ENCODE measurements at regions not wholly inside any gene's neighbourhood (a gene's known extent, or its start where the extent isn't known, plus 50 kb on each side); places are given as distances from the start of the nearest gene placed in this dataset.

DNA sequence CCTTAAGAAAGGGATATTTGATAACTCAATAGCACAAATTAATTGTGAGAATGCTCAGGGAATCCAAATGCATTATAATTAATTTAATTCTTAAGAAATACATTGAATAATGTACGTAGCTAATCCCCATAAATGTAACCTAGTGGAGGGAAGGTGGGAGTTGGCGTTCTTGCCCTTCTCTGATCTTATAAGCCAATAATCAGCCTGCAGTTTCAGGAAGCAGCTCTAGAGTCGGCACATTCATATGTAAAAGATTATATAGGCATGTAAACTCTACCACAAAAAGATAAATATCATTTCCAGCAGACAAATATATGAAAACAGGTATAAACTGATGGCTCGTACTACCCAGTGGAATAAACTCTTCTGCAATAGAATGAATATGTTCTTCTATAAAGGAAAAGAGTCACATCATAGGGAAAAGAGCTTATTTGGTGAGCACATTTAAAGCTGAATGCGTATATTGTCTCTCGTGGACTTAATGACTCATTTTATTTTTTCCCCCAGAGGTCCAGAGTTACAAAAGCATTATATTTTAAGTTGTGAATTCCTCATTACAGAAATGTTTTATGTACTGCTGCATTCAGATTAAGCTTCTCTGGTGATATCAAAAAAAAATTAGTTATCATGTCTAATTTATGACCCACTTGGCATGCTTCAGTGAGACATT is 112.2 kb downstream of the TFAP2A start:
- Histone ChIP-seq H3K4me3 (no peak overlapping the region), H3K27me3 (no peaks in the 10 kb centered on the region), H3K4me1 (no peaks in the 10 kb centered on the region), H3K27ac (no peak overlapping the region), H3K9me3 (no peaks in the 10 kb centered on the region), H3K36me3 (no peaks in the 10 kb centered on the region)
- no peak for DNase-seq (ENCODE audit: low spot score)
- TF ChIP-seq, protein P1, sequence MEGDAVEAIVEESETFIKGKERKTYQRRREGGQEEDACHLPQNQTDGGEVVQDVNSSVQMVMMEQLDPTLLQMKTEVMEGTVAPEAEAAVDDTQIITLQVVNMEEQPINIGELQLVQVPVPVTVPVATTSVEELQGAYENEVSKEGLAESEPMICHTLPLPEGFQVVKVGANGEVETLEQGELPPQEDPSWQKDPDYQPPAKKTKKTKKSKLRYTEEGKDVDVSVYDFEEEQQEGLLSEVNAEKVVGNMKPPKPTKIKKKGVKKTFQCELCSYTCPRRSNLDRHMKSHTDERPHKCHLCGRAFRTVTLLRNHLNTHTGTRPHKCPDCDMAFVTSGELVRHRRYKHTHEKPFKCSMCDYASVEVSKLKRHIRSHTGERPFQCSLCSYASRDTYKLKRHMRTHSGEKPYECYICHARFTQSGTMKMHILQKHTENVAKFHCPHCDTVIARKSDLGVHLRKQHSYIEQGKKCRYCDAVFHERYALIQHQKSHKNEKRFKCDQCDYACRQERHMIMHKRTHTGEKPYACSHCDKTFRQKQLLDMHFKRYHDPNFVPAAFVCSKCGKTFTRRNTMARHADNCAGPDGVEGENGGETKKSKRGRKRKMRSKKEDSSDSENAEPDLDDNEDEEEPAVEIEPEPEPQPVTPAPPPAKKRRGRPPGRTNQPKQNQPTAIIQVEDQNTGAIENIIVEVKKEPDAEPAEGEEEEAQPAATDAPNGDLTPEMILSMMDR (IDR thresholded peaks at IDR 0.05), result no peak

DNA sequence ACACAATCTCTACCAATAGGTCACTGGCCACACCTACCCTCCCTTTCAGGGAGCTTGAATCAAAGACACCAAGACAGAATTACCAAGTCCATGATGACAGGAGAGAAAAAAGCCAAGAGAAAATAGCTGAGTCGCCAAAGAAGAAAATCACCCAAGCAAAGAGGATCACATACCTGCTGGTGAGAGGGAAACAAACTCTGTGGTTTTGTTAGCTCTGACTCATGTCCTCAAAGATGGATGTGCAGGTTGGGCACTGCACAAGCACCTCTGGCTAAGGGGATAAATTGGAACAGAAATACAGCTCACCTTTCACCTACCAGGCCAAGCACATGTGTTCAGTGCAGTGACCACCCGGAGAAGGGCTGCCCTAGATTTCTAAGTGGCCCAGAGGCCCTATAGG is 114.8 kb downstream of the TFAP2A start:
- DNase-seq (ENCODE audit: low spot score), result no peak
- Histone ChIP-seq H3K27ac (no peak overlapping the region), H3K36me3 (no peaks in the 10 kb centered on the region), H3K4me3 (no peak overlapping the region), H3K4me1 (no peaks in the 10 kb centered on the region), H3K27me3 (no peaks in the 10 kb centered on the region), H3K9me3 (no peaks in the 10 kb centered on the region)
- TF ChIP-seq, protein P1 (IDR thresholded peaks at IDR 0.05), result no peak

DNA sequence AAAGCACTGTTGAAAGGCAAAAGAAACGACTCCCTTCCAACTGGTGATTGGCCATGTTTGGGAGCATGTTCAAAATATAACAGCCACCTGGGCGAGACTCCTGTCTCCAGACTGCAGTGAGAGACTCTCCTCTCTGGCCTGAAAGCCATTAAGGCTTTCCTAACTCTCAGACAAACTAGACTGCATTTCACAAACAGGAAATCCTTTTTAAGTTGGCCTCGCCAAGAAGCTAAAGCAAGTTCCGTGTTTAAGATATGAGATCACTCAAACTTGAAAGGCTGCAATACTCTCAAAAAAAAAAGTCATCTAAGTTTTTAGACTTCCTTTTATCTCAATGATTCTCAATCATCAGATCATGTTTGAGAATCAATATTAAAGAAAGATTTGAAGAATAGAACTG is 117.0 kb downstream of the TFAP2A start:
- no peak for DNase-seq (ENCODE audit: low spot score)
- Histone ChIP-seq H3K36me3 (no peaks in the 10 kb centered on the region), H3K27ac (no peak overlapping the region), H3K9me3 (no peaks in the 10 kb centered on the region), H3K4me3 (no peak overlapping the region), H3K27me3 (no peaks in the 10 kb centered on the region), H3K4me1 (no peaks in the 10 kb centered on the region)
- TF ChIP-seq, protein P1 (IDR thresholded peaks at IDR 0.05), result no peak

DNA sequence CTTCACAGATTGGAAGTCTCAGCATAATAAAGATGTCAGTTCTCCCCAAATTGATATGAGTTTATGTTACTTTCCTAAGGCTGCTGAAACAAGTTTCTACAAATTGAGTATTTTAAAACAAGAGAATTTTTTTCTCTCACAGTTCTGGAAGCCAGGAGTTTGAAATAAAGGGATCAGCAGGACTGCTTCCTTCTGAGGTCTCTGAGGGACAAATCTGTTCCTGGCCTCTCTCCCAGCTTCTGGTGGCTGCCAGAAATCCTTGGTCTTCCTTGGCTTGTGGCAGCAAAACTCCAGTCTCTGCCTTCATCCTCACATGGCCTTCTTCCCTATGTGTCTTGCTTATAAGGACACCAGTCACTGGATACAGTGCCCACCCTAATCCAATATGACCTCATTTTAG is 136.1 kb downstream of the TFAP2A start:
- Histone ChIP-seq H3K9me3 (no peaks in the 10 kb centered on the region), H3K4me1 (no peaks in the 10 kb centered on the region), H3K4me3 (no peak overlapping the region), H3K36me3 (no peaks in the 10 kb centered on the region), H3K27me3 (no peaks in the 10 kb centered on the region), H3K27ac (no peak overlapping the region)
- no peak for DNase-seq (ENCODE audit: low spot score)
- TF ChIP-seq, protein P1 (IDR thresholded peaks at IDR 0.05), result no peak

DNA sequence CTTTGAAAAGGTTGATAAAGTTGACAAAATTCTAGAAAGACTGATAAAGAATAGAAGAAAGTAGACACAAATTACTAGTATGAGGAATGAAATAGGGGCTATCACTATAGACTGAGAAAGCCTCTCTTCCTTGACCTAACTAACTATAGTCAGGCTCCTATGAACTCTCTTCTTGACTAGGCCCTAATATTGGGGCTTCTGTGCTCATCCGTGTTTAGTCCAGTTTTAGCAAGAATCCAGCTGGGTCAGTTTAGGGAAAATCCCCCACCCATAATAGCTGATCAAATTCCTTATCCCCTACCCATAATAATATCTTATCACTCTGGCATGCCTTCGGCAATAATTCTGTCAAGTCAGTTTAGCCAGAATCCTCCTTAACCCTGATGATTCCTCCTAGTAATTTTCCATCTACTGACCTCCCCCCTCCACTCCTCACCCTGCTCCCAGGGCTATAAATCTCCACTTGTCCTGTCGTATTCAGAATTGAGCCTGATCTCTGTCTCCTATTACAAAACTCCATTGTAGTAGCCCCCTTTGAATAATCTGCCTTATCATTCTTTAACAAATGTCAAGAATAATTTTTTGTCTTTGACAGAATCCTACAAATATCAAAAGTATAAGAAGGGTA is 138.1 kb downstream of the TFAP2A start:
- H3K4me1 ChIP-seq, result no peaks in the 10 kb centered on the region
- TF ChIP-seq, protein P1 (IDR thresholded peaks at IDR 0.05), result no peak
- H3K4me3 ChIP-seq, result no peak overlapping the region
- H3K9me3 ChIP-seq, result no peaks in the 10 kb centered on the region
- H3K36me3 ChIP-seq, result no peaks in the 10 kb centered on the region
- DNase-seq (ENCODE audit: low spot score), result no peak
- no peak overlapping the region for H3K27ac ChIP-seq
- H3K27me3 ChIP-seq, result no peaks in the 10 kb centered on the region

DNA sequence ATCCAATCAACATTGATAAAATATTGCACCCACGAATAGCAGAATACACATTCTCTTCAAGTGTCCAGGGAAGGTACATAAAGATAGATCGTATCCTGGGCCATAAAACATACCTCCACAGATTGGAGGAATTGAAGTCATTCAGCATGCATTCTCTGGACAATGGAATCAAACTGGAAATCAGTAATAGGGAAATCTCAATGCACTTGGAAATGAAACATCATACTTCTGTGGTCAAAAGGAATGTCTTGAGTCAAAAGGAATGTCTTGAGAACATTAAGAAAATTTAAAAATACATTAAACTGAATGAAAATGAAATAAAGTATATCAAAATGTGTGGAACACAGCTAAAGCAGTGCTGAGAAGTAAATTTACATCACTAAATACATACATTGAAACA is 138.8 kb downstream of the TFAP2A start:
- Histone ChIP-seq H3K36me3 (no peaks in the 10 kb centered on the region), H3K27me3 (no peaks in the 10 kb centered on the region), H3K9me3 (no peaks in the 10 kb centered on the region), H3K4me1 (no peaks in the 10 kb centered on the region), H3K4me3 (no peak overlapping the region), H3K27ac (no peak overlapping the region)
- TF ChIP-seq, protein P1 (IDR thresholded peaks at IDR 0.05), result no peak
- no peak for DNase-seq (ENCODE audit: low spot score)
